Tibial nerve (tissue), 4 donors: ENCODE measurements at regions not wholly inside any gene's neighbourhood (a gene's known extent, or its start where the extent isn't known, plus 50 kb on each side); places are given as distances from the start of the nearest gene placed in this dataset.
A peak's percentile ranks its signal among the peaks of the same experiment; 100 is the strongest.

ENCODE experiments used
- DNase-seq, 2 donors: peaks; one replicate each; pipeline ENCODE4 v3.0.0-alpha.2; 2019; ENCODE audit warnings: low spot score in 2 of 2
- H3K27ac ChIP-seq, 4 donors: fragments of 200-600 bp; sonication (generic) in 3 of 4; one replicate each; pipeline ENCODE4 v1.5.1; 2017 to 2019; ENCODE audit warnings: mild to moderate bottlenecking in 1 of 4
- H3K27me3 ChIP-seq, 2 donors: fragments of 200-600 bp; sonication (generic) in 1 of 2; one replicate each; pipeline versions ENCODE4 v1.5.1 to v1.6.0; 2017 to 2019
- H3K36me3 ChIP-seq, 3 donors: fragments of 200-600 bp; sonication (generic); one replicate each; pipeline ENCODE4 v1.5.1; 2018 to 2019
- H3K4me1 ChIP-seq, 4 donors: fragments of 200-600 bp; sonication (generic) in 3 of 4; one replicate each; pipeline ENCODE4 v1.5.1; 2017 to 2019
- H3K4me3 ChIP-seq, 4 donors: fragments of 200-600 bp; sonication (generic) in 3 of 4; one replicate each; pipeline ENCODE4 v1.5.1; 2017 to 2019; ENCODE audit warnings: mild to moderate bottlenecking in 1 of 4, moderate library complexity in 1 of 4
- H3K9me3 ChIP-seq, 4 donors: fragments of 200-600 bp; sonication (generic) in 3 of 4; one replicate each; pipeline ENCODE4 v1.5.1; 2017 to 2019
- CTCF ChIP-seq, 5 experiments: fragments of 200-600 bp in 3 of 5; fragments of 450-650 bp in 2 of 5; sonication (generic) in 3 of 5; IDR thresholded peaks; one replicate each; pipeline ENCODE4 v1.5.1; 2016 to 2019; ENCODE audit warnings: antibody characterized with exemption in 5 of 5, mild to moderate bottlenecking in 3 of 5, moderate library complexity in 2 of 5
- EP300 ChIP-seq, 2 donors: sonication (generic); formaldehyde crosslinking; IDR thresholded peaks; one replicate each; pipeline ENCODE4 v1.6.1; 2017; ENCODE audit warnings: antibody characterized with exemption in 2 of 2, mild to moderate bottlenecking in 1 of 2
- POLR2A ChIP-seq, 2 donors: fragments of 450-650 bp; IDR thresholded peaks; one replicate each; pipeline ENCODE4 v1.6.1; 2017; ENCODE audit warnings: antibody characterized with exemption in 2 of 2, mild to moderate bottlenecking in 2 of 2, moderate library complexity in 2 of 2
- WGBS, 2 donors: methylation state at CpG; one replicate each; pipeline ENCODE4 v1.1.5; 2018; 5-methylcytosine and 5-hydroxymethylcytosine counted together

GRCh38 chr4:137640156-137640837, 108.0 kb upstream of the PCDH18 start:
- WGBS, 2 donors = 94 to 95% methylated on average over 4 of the region's 4 CpGs
- Histone ChIP-seq H3K9me3 (no peaks in the 10 kb centered on the region), H3K4me1 (no peaks in the 10 kb centered on the region), H3K4me3 (no peak overlapping the region), H3K36me3 (no peaks in the 10 kb centered on the region), H3K27ac (no peak overlapping the region), H3K27me3 (no peaks in the 10 kb centered on the region)
- DNase-seq = no peak
- TF ChIP-seq EP300 (IDR thresholded peaks at IDR 0.05) (no peak), POLR2A (IDR thresholded peaks at IDR 0.05) (no peak), CTCF (IDR thresholded peaks at IDR 0.05) (no peak)

- DNase-seq = no peak
- 90 to 91% methylated on average over 2 of the region's 2 CpGs for WGBS, 2 donors
- Histone ChIP-seq H3K36me3 (no peaks in the 10 kb centered on the region), H3K4me1 (no peaks in the 10 kb centered on the region), H3K9me3 (no peaks in the 10 kb centered on the region), H3K27me3 (no peaks in the 10 kb centered on the region), H3K4me3 (no peak overlapping the region), H3K27ac (no peak overlapping the region)
- TF ChIP-seq CTCF (IDR thresholded peaks at IDR 0.05) (no peak), POLR2A (IDR thresholded peaks at IDR 0.05) (no peak), EP300 (IDR thresholded peaks at IDR 0.05) (no peak)
These were observed 106.6 kb upstream of the PCDH18 start for GRCh38 chr4:137638934-137639333.

GRCh38 chr4:137635601-137636000, 103.3 kb upstream of the PCDH18 start:
- H3K27me3 ChIP-seq = no peaks in the 10 kb centered on the region
- DNase-seq = no peak
- peak overlapping the region in 1 of 4 donors; percentile 50 for H3K27ac ChIP-seq
- 38 to 47% methylated on average over 1 of the region's 1 CpG for WGBS, 2 donors
- no peaks in the 10 kb centered on the region for H3K4me1 ChIP-seq
- H3K4me3 ChIP-seq = no peak overlapping the region
- H3K36me3 ChIP-seq = no peaks in the 10 kb centered on the region
- no peak for TF ChIP-seq CTCF (IDR thresholded peaks at IDR 0.05)
- TF ChIP-seq POLR2A (IDR thresholded peaks at IDR 0.05) = no peak
- TF ChIP-seq EP300 (IDR thresholded peaks at IDR 0.05) = no peak
- H3K9me3 ChIP-seq = peaks cover 0 to 10% (median 2%) of the 10 kb centered on the region in 4 donors

GRCh38 chr4:137635108-137635507, 102.8 kb upstream of the PCDH18 start:
- Histone ChIP-seq H3K27me3 (no peaks in the 10 kb centered on the region), H3K4me3 (no peak overlapping the region), H3K4me1 (no peaks in the 10 kb centered on the region), H3K9me3 (peaks cover 0 to 10% (median 2%) of the 10 kb centered on the region in 4 donors), H3K27ac (peak overlapping the region in 1 of 4 donors; percentile 50), H3K36me3 (no peaks in the 10 kb centered on the region)
- WGBS, 2 donors = 81 to 82% methylated on average over 3 of the region's 3 CpGs
- DNase-seq = peak in 1 of 2 donors; percentile 50
- TF ChIP-seq EP300 (IDR thresholded peaks at IDR 0.05) (peak in 1 of 2 donors; percentile 79), CTCF (IDR thresholded peaks at IDR 0.05) (no peak)

GRCh38 chr4:137632842-137633241, 100.5 kb upstream of the PCDH18 start:
- H3K27me3 ChIP-seq = no peaks in the 10 kb centered on the region
- H3K36me3 ChIP-seq = no peaks in the 10 kb centered on the region
- no peak overlapping the region for H3K4me3 ChIP-seq
- H3K9me3 ChIP-seq = peaks cover 0 to 10% (median 2%) of the 10 kb centered on the region in 4 donors
- no peak for TF ChIP-seq CTCF (IDR thresholded peaks at IDR 0.05)
- TF ChIP-seq EP300 (IDR thresholded peaks at IDR 0.05) = no peak
- TF ChIP-seq POLR2A (IDR thresholded peaks at IDR 0.05) = no peak
- 89 to 91% methylated on average over 1 of the region's 1 CpG for WGBS, 2 donors
- H3K4me1 ChIP-seq = no peaks in the 10 kb centered on the region
- DNase-seq = no peak
- H3K27ac ChIP-seq = no peak overlapping the region
